CD4-positive, alpha-beta T cell treated with Interferon alpha-2 for 1 hour (primary cell): ENCODE measurements at regions not wholly inside any gene's neighbourhood (a gene's known extent, or its start where the extent isn't known, plus 50 kb on each side); places are given as distances from the start of the nearest gene placed in this dataset.
"Not testable (repeated sequence)": the region's sequence is repeated elsewhere in the genome, so short reads cannot be mapped to it uniquely, and the experiment has no call there.

Experiments
- DNase-seq, 2 donors: peaks; one replicate each; pipeline ENCODE4 v3.0.0-alpha.2; 2020 to 2022

DNA sequence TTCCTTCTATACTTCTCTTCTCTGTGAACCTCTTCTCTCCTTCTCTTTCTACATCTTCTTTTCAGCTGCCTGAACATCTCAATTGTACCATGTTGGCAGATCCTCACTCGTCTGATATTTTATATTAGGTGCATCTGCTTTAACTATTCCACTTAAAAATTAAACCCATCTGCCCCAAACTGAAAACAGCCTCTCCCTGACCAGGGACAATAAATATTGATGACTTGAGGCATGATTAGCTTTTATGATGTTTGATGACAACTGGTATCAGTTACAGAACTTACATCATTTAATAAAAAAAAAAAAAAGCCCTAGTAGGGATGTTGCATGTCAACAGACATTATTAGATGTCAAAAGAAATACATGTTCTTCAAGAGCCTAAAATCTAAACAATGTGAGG lies 79.8 kb upstream of the HABP2 start:
- DNase-seq, result no peak

DNA sequence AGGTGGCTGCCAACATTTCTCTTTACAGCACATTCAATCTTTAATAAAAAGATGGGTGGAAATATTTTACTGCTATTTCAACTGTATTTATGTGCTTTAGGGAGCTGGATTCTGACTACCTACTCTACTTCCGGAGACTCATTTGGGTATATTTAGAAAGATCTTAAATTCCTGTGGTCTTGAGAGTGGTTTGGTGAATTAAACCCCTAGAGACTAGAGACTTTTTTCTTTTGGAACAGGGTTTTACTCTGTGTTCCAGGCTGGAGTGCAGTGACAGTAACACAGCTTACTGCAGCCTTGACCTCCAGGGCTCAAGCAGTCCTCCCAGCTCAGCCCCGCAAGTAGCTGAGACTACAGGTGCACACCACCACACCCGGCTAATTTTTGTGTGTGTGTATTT lies 79.0 kb upstream of the HABP2 start:
- no peak for DNase-seq

DNA sequence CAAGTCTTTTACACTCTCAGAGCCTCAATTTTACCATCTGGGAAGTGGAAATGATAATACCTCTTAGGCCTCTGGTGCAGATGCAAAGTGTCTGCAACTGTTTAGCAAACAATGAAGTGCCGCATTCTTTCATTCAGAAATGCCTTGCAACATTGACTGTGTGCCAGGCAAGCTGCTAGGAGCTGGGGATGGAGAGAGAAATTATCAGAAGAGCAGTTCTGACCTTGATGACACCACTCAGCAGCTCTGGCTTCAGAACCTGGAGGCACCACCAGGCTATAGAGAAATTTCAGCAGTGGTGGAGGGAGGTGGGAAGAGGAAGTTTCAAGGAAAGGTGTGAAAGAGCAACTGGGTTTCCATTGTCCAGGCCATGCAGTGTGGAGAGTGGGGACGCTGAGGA lies 78.1 kb upstream of the HABP2 start:
- DNase-seq, result no peak

DNA sequence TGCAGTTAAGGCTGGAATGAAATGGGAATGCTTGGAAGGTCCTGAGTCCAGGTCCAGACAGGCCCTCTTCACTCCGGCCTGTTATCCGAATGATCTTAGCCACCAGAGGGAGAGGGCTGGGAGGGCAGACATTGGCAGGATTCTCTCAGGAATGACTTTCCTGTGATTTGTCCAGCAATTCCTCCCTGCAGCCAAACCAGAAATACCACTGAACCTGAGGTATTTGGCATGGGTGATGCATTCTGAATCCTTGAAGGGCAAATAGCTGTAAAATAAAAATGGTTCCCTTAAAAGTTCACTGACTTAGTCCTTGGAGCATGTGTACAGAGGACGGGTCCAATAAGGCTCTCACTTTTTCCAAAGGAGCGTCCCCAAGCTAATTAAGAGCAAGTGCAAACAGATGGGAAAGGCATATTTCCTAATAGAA lies 77.5 kb upstream of the HABP2 start:
- DNase-seq, result no peak

DNA sequence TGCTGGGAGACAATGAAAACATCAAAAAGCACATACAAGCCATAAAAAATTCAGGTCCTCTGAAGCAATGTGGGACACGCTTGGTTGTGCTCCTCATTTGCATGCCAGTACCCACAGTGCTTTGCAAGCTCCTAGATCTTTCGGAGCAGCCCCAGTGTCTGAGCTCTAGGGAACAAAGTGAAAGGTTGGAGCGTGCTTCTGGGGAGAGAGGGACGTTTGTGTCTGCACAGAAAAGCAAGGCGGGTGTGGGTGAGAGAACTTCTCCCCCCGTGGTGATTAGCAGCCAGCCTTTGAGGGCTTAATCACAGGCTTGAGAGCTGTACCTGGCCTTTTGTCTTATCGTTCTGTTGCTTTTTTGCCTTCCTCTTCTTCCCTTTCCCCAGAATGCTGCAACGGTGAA lies 76.7 kb upstream of the HABP2 start:
- no peak for DNase-seq

DNA sequence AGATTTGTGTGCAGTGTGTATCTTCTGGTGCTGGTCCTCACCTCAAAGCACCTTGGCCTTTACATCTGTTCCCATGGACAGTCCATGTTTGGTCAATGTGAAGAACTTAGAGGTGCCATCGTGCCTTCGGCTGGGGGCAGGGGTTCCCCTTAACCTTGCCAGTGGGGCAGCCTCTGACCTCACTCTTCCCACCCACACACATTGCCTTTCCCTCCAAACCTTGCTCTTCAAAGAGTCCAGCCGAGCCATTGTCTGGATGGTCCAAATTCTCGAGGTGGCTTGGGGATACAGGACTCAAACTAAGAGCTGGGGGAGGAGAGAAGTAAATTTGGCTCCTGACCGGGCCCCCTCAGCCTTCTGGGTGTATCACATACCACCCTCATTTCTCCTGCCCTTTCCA lies 76.2 kb upstream of the HABP2 start:
- DNase-seq, result no peak

DNA sequence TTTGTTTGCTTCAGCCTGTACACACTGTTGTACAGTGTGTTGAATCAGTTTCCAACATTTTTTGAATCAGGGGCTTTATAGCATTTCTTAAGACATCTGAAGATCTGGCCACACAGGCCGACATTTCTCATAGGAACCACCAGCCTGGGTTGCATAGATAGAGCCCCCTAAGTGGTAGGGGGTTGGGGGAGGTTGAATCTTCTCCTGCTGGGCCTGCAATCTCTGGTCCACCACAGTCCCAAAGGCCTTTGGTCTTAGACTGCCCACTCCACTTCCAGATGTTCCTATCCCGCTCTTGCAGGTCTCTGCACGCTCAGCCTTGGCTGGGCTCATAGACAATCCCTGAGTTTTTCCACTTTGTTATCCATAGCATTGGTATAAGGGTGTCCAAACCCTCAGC lies 75.4 kb upstream of the HABP2 start:
- DNase-seq, result no peak

DNA sequence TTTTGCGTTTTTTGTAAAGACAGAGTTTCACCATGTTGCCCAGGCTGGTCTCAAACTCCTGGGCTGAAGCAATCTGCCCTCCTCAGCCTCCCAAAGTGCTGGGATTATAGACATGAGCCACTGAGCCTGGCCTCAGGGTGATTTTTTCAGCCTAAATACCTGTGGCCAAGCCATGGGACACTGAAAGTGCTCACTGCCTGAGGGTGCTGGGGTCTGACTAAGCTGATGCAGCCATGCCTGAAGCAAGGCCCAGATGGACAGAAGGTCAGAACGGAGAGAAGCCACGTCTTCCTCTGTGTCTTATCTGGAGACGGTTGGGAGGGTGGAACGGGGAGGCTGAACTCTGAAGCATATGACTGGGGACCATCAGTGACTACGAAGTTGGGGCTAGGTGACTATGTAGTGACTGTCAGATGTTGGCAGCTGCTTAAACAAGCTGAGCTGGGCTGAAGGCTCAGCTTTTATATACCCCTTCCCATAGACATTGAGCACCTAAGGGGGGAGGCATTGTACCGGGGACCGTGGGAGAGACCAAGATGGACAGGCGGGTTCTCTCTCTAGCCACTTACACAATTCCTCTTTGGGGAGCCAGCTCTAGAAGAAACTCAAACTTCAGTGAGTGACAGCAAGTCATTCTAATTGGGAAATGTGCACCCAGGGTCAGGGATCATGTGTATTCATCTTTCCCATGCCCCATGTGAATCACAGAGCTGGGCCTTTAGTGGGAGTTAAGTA lies 73.3 kb upstream of the HABP2 start:
- no peak for DNase-seq

DNA sequence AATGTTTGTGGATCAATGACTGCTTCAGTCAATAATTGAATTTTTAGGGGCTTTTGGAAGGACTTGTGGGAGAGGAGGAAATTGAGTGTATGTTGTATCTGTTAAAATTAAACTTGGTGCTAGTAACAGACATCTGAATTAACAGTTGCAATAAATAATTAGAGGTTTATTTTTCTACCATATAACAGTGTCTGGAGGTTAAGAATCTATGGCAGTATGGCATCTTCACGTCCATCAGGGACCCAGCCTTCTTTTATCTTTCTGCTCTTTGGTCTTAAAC lies 72.8 kb upstream of the HABP2 start:
- no peak for DNase-seq

DNA sequence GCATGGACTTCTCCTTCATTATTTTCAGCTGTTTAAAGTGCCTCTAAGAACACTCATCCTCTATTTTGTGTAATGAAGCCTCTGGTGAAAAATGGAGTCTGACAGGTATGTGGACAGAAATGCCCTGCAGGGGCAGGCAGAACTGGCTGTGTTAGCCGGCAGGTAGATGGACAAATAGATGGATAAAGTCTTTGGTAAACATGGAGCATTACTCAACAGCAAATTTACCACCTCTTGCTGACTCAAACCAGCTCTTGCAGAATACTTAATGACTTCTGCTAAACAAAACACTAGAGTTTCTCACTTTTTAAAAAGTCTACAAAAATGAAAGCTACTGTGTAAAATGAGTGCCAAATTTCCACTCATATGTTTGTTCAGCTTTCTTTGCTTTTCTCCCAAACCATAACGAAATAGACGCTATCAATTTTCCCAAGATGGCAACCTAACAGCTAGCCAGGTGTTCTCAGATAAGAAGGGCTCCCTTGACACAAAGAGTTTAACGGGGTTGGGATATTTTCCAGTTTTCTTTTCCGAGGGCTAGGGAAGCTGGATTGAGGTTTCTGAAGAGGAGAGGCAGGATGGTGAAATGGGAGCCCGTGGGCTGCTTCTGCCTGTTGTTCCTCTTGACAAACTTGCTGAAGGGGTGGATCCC lies 71.9 kb upstream of the HABP2 start:
- no peak for DNase-seq

DNA sequence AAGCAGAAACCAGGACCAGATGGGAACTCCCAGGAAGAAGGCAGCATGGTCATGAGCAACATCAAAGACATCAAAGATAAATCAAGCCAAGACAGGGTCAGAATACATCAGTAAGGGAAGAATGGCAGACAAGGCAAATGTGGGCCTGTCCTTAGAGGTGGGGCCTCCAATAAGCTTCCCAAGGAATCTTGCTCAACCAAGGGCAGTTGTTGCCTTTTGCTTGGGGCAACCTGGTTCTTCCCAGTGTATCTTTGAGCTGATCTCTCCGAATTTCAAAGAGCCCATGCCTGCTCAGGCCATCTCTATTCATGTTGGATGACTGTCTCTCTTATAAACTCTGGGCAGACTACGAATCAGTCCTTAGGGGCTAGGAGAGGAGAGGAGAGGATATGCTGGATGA lies 68.4 kb upstream of the HABP2 start:
- no peak for DNase-seq

DNA sequence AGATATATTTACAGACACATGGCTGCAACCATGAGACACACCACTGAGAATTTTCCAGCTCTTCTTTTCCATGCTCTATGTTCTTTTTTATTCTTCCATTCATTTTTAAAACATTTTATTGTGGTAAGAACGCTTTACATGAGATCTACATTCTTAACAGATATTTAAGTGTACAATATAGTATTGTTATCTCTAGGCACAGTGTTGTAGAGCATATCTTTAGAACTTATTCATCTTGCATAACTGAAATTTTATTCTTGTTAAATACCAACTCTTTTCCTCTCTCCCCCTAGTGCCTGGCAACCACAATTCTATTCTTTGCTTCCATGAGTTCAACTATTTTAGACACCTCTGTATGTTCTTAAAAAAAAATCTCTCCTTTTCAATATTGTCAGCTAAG lies 67.1 kb upstream of the HABP2 start:
- DNase-seq, result no peak

DNA sequence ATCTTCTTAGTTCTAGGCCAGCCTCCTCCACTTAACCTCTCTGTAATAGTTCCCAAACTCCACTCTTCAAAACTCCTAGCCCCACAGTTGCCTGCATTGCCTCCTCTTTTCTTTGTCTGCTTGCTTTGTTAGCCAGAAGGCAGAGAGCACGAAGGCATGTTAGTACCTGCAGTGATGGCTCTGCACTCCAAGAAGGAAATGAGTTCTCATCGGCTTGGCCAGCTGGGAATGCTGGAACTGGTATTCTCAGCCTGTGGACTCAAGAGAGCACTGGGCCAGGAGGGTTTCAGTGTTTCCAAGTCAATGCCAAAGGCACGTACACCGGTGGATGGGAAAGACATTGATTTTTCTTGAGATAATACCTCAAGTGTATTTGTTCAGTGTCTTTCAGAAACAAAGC lies 66.3 kb upstream of the HABP2 start:
- no peak for DNase-seq

DNA sequence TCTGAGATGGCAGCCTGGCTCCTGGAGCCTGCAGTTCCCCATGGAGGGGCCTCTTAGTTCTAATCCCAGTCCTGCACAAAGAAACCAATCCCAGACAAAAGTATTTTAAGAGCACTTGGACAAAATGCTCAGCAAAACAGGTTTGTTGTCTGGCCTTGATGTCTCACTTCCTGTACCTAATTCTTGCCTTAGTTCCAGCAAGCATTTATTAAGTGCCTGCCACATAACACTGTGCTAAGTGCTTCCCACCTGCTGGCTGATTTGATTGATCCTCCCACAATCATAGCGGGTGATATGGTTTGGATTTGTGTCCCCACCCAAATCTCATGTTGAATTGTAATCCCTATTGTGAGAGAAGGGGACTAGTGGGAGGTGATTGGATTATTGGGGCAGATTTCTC lies 65.7 kb upstream of the HABP2 start:
- no peak for DNase-seq

DNA sequence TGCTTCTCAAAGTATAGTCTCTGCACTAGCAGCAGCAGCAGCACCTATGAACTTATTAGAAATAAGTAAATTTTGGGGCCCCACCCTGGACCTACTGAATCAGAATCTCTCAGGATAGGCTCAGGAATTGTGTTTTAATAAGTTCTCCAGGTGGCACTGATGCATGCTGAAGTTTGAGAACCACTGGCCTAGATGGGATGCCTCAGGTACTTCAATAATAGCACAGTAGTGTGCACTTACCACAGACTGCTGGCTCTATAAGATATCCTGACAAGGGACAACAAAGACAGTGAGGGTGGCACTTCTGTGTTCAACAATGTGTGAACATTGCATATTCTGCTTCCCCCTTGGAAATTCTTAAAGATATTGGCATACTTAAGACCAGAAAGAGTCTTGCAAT lies 64.7 kb upstream of the HABP2 start:
- no peak for DNase-seq

DNA sequence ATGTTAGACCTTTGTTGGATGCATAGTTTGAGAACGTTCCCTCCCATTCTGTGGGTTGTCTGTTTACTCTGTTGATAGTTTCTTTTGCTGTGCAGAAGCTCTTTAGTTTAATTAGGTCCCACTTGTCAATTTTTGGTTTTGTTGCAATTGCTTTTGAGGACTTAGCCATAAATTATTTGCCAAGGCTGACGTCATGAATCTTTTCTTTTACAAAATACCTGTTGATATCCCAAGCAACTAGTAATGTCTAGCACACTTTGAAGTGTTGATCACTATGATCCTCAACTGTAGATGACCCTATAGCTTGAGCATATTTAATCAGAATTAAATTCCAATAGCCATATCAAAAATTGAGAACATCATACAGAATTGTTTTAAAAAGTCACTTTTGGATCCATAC lies 63.3 kb upstream of the HABP2 start:
- DNase-seq, result not testable (repeated sequence)

DNA sequence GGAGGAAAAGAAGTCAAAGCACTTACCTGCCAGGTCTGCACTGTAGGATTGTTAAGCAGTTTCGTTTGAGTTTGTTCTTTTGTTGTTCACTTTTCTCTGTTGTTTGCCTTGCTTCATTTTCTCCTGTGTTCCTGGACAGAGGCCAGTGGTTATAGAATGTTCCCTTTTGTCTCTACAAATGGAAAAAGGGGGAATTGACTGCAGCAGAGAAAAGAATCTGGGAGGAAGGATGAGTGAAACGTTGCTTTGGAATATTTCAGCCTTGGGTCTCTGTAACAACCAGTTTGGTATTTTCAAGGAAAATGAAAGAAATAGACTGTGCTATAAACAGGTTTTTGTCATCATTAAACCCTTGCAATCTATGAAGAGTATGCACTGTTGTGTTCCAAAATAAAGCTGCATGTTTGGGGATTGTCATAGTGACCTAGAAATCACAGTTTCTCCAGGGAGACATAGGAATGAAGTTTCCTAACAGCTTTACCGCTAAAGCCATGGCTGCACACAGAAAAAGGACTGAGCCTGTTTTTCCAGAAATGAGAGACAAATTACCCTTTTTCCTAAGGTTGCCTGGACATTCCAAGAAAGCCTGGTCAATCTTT lies 60.8 kb upstream of the HABP2 start:
- DNase-seq, result no peak

DNA sequence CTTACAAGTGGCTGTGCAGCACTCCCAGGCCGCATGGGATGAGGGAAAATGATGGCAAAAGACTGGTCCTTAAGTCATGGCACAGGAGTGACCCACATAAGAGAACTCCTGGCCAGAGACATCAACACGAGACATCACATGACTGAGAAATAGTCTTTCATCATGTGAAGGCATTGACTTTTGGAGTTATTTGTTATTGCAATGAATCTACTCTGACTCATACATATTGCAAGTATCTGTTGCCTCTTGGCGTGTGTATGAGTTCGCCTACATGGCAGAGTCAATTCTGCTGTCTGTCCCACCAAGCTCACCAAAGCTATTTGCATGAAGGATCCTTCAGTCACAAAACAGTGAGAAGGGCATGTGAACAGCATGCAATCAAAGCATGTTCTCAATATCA lies 59.7 kb upstream of the HABP2 start:
- DNase-seq, result no peak

DNA sequence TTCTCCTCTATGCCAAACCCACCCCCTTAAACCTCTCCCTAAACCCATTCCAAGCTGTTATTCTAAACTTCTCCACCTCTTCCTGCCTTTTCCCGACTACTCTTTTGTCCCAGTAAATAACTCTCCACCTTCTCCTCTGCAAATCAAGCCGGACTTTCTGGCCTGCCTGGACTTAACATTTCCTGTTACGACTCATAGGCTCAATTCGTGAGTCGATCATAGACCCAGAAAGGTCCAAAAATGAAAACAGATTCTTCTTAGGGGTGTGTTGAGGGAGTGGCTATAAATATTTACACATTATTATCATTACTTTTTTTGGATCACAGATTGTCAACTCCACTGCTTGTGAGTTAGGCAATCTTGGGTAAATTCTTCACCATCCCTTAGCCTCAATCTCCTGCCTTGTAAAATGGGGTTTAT lies 59.0 kb upstream of the HABP2 start:
- DNase-seq, result no peak

DNA sequence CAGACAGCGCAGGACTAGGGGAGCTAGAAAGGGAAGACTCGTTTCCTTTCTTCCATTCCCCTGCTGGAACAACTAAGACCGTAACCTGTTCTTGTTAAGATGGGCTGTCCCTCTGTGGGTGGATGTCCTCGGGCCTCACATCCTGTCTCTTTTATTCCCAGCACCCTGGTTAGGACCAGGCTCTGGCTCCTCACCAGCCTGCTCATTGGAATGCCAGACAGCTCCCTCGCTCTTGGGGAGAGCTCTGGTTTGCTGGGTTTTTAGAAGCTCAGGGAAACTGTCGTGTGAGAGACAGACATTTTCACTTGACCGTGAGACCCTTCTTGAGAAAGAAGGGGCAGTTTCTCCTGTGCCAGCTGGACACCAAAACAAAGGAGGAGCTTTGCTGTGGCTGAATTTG lies 58.1 kb upstream of the HABP2 start:
- no peak for DNase-seq

DNA sequence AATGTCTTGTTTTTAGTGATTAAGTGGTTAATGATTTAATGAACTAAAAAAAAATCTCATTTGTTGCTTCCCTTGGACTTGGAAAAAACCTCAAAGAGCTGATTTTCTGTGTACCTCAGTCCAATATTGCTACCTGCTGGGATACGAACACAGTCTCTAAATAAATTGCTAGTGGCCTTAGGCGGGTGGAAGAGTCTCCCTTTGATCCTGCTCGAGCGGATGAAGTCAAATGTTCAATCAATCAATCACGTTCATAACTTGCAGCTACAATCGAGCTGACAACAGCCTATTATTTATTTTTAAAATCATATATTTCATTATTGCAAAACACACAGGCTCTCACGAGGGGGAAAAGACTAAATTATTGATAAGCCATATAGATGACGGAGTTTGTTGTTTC lies 57.3 kb upstream of the HABP2 start:
- no peak for DNase-seq

DNA sequence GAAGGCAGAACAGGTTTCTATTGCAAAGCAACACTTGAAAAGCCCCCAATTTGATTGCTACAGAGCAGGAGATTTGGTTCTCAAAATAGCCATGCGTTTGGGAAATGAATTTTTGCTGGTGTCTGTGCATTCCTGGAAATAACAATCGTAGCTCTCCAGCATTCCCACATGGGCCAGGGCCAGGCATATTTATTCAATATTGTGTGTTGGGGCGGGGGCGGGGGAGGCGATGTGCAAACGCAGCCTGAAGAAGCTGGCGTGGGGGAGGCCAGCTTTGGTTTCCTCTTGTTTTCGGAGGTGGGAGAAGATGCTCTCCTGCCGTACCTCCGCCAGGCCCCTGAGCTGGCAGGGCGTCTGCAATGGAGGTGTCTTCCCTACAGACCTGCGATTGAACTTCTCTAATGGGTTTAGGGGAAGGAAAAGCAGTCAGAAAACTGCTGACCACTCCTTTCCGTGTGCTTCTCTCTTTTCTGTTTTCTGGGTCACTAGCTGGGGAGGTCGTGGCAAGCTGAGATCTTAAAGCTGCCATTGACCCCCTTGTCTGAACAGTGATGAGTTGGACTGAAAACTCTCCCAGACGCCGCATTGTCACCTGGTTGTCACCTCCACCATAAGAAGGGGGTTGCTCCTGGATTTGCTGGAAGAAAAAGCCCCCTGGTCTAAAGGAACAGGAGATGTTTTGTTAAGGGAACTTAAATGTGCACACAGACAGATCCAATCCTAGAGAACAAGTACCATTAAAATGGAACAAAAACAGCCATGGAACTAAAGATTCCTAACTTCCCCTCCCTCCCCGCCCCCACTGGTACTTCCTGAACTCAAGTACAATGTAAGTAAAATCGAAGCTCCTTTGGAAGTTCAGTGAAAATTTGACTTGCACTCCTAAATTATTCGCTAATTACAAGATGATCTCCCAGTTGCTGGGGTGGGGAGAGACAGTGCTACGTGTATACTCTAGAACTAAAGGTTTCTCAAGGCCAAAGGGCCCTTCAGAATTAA lies 56.4 kb upstream of the HABP2 start:
- DNase-seq, result no peak

DNA sequence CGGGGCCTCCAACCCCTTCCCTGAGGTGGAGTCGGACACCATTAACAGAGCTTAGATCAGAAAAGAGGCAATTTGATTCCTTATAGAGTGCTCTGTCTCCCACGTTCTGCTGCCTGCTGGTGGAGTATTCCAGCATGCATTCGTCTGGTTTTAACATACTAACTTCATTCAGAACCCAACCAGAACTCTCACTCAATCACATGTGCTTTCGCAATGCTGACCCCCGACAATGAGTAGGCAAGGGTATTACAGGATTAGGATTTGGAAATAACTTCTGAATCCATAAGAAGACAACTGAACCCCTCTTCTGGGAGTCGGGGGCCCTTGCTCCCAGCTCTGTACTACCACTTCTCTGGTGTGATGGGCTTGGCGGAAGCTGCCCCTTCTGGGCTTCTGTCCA lies 55.7 kb upstream of the HABP2 start:
- no peak for DNase-seq

DNA sequence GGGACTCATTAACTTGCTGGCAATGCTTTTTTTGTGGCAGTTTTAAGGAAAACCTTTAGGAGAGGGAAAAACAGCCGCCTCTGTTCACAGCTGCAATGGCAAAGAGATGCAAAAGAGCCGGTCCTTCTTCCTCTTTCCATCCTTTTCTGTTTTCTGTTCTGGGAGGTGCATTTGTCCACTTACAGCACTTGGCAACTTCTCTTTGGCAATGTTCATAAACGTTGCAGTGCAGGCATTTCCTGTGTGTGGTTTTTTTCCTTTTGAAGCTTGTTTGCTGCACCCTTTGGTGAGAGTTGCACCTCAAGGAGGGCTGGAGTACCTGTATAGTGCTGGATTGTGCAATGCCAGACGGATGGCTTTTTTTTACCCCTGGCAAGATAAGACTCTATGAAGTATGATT lies 53.9 kb upstream of the HABP2 start:
- no peak for DNase-seq
